HEK293 (cell line): ENCODE measurements at regions not wholly inside any gene's neighbourhood (a gene's known extent, or its start where the extent isn't known, plus 50 kb on each side); places are given as distances from the start of the nearest gene placed in this dataset.

ENCODE experiments used
- FEZF1 ChIP-seq: fragments of 450-650 bp; formaldehyde crosslinking; IDR thresholded peaks from 2 replicates; pipeline ENCODE4 v1.5.1; 2016; ENCODE audit warnings: missing biosample characterization, missing genetic modification characterization
- MYNN ChIP-seq: fragments of 450-650 bp; formaldehyde crosslinking; IDR thresholded peaks from 2 replicates; pipeline ENCODE4 v1.5.1; 2016; ENCODE audit warnings: missing biosample characterization, missing genetic modification characterization, borderline replicate concordance
- TCF7L2 ChIP-seq: IDR thresholded peaks from 2 replicates; pipeline ENCODE4 v1.6.1; 2011; ENCODE audit warnings: low read depth, mild to moderate bottlenecking, inconsistent platforms, low read length, moderate library complexity, borderline replicate concordance
- YY1 ChIP-seq: fragments of 450-650 bp; formaldehyde crosslinking; IDR thresholded peaks from 2 replicates; pipeline ENCODE4 v1.5.1; 2018; ENCODE audit warnings: missing biosample characterization, missing genetic modification characterization
- ZBTB21 ChIP-seq: fragments of 450-650 bp; formaldehyde crosslinking; IDR thresholded peaks from 2 replicates; pipeline ENCODE4 v1.5.1; 2017; ENCODE audit warnings: missing biosample characterization, missing genetic modification characterization
- ZFP3 ChIP-seq: fragments of 450-650 bp; formaldehyde crosslinking; IDR thresholded peaks from 2 replicates; pipeline ENCODE4 v1.5.1; 2016; ENCODE audit warnings: low read depth, missing biosample characterization, missing genetic modification characterization
- ZNF174 ChIP-seq: fragments of 450-650 bp; formaldehyde crosslinking; IDR thresholded peaks from 2 replicates; pipeline ENCODE4 v1.5.0; 2017; ENCODE audit warnings: missing biosample characterization, mild to moderate bottlenecking, missing genetic modification characterization
- ZNF24 ChIP-seq: fragments of 450-650 bp; formaldehyde crosslinking; IDR thresholded peaks from 2 replicates; pipeline ENCODE4 v1.5.1; 2016; ENCODE audit warnings: missing biosample characterization, missing genetic modification characterization
- ZNF274 ChIP-seq, 2 experiments: fragments of 200-500 bp in 1 of 2; fragments of 450-650 bp in 1 of 2; sonication (Bioruptor generic) in 1 of 2; formaldehyde crosslinking in 1 of 2; IDR thresholded peaks; 2 replicates each; pipeline versions ENCODE4 v1.5.1 to v1.6.1; 2014 to 2016; ENCODE audit warnings: borderline replicate concordance in 1 of 2, inconsistent platforms in 1 of 2, low read length in 1 of 2, missing biosample characterization in 1 of 2, missing genetic modification characterization in 1 of 2
- ZNF585B ChIP-seq: fragments of 450-650 bp; formaldehyde crosslinking; IDR thresholded peaks from 2 replicates; pipeline ENCODE4 v1.5.1; 2016; ENCODE audit warnings: missing biosample characterization, missing genetic modification characterization
- ZNF629 ChIP-seq: fragments of 450-650 bp; formaldehyde crosslinking; IDR thresholded peaks from 2 replicates; pipeline ENCODE4 v1.5.1; 2017; ENCODE audit warnings: missing biosample characterization, missing genetic modification characterization
- ZNF785 ChIP-seq: fragments of 450-650 bp; formaldehyde crosslinking; IDR thresholded peaks from 2 replicates; pipeline ENCODE4 v1.5.1; 2016; ENCODE audit warnings: missing biosample characterization, missing genetic modification characterization
- TF ChIP-seq, protein P1 (sequence below): fragments of 450-650 bp; formaldehyde crosslinking; IDR thresholded peaks from 2 replicates; pipeline ENCODE4 v1.5.1; 2016; ENCODE audit warnings: missing biosample characterization, missing genetic modification characterization
- TF ChIP-seq, protein P2 (sequence below): fragments of 450-650 bp; formaldehyde crosslinking; IDR thresholded peaks from 2 replicates; pipeline ENCODE4 v1.5.1; 2016; ENCODE audit warnings: missing biosample characterization, missing genetic modification characterization

DNA sequence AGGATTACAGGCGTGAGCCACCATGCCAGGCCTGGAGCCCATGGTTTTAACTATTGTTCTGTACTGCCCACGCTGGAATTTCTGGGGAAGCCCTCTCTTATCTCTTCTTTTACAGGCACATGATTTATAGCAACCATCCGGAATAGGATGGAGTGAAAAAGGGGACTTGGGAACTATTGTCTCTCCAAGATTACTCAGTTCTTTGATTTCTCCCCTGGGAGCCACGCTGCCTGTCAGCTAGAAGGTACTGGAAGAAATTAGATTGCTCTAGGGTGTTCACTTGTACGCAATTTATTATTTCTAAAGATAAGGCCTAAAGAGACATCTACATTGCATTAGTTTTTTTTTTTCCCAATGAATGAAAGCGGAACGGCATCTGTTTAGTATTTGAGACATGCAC lies 65.6 kb upstream of the PTPRJ start:
- TF ChIP-seq, protein P1, sequence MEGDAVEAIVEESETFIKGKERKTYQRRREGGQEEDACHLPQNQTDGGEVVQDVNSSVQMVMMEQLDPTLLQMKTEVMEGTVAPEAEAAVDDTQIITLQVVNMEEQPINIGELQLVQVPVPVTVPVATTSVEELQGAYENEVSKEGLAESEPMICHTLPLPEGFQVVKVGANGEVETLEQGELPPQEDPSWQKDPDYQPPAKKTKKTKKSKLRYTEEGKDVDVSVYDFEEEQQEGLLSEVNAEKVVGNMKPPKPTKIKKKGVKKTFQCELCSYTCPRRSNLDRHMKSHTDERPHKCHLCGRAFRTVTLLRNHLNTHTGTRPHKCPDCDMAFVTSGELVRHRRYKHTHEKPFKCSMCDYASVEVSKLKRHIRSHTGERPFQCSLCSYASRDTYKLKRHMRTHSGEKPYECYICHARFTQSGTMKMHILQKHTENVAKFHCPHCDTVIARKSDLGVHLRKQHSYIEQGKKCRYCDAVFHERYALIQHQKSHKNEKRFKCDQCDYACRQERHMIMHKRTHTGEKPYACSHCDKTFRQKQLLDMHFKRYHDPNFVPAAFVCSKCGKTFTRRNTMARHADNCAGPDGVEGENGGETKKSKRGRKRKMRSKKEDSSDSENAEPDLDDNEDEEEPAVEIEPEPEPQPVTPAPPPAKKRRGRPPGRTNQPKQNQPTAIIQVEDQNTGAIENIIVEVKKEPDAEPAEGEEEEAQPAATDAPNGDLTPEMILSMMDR (tag by site-specific recombination), result no peak
- no peak for TF ChIP-seq ZNF24 (tag by site-specific recombination)
- no peak for TF ChIP-seq ZBTB21 (tag by site-specific recombination)
- TF ChIP-seq, protein P2, sequence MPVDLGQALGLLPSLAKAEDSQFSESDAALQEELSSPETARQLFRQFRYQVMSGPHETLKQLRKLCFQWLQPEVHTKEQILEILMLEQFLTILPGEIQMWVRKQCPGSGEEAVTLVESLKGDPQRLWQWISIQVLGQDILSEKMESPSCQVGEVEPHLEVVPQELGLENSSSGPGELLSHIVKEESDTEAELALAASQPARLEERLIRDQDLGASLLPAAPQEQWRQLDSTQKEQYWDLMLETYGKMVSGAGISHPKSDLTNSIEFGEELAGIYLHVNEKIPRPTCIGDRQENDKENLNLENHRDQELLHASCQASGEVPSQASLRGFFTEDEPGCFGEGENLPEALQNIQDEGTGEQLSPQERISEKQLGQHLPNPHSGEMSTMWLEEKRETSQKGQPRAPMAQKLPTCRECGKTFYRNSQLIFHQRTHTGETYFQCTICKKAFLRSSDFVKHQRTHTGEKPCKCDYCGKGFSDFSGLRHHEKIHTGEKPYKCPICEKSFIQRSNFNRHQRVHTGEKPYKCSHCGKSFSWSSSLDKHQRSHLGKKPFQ (tag by site-specific recombination), result no peak
- no peak for TF ChIP-seq TCF7L2
- TF ChIP-seq ZNF274 (IDR thresholded peaks at IDR 0.05; ENCODE audit: low read length), result no peak
- TF ChIP-seq ZNF274 (tag by site-specific recombination; IDR thresholded peaks at IDR 0.05; ENCODE audit: borderline replicate concordance), result no peak
- no peak for TF ChIP-seq ZNF174 (tag by site-specific recombination)
- TF ChIP-seq ZNF585B (tag by site-specific recombination), result no peak
- TF ChIP-seq YY1 (tag by site-specific recombination), result no peak
- TF ChIP-seq FEZF1 (tag by site-specific recombination), result no peak
- no peak for TF ChIP-seq ZFP3 (tag by site-specific recombination)
- TF ChIP-seq MYNN, result no peak
- TF ChIP-seq ZNF629 (tag by site-specific recombination), result no peak
- no peak for TF ChIP-seq ZNF785 (tag by site-specific recombination)
